Pancreas (tissue), 10 donors: ENCODE measurements at regions not wholly inside any gene's neighbourhood (a gene's known extent, or its start where the extent isn't known, plus 50 kb on each side); places are given as distances from the start of the nearest gene placed in this dataset.

Experiments used
- ATAC-seq, 4 donors: fragments of 200-7000 bp; cut with Tn5 transposase; one replicate each; pipeline versions ENCODE4 v1.8.0 to v1.9.1; 2020; ENCODE audit warnings: mild to moderate bottlenecking in 4 of 4, moderate library complexity in 4 of 4
- DNase-seq, 6 donors: peaks; one replicate each; pipeline ENCODE4 v3.0.0-alpha.2; 2020
- FAIRE-seq: peaks from 2 replicates; lab custom pipeline; 2012; peaks lifted over from hg19 to GRCh38; lab: Jason Lieb, UNC
- H3K27ac ChIP-seq, 4 donors: fragments of 200-600 bp; sonication (generic); 1 replicate in 3 of 4; 2 replicates in 1 of 4; pipeline versions ENCODE4 v1.5.0 to v1.8.0; 2020
- H3K27me3 ChIP-seq, 4 donors: fragments of 200-600 bp; one replicate each; pipeline ENCODE4 v1.8.0; 2021
- H3K36me3 ChIP-seq, 3 donors: fragments of 200-600 bp; sonication (generic) in 1 of 3; one replicate each; pipeline versions ENCODE4 v1.5.0 to v1.8.0; 2020 to 2021
- H3K4me1 ChIP-seq, 3 donors: fragments of 200-600 bp; one replicate each; pipeline ENCODE4 v1.8.0; 2021
- H3K4me3 ChIP-seq, 4 donors: fragments of 200-600 bp; sonication (generic) in 2 of 4; one replicate each; pipeline versions ENCODE4 v1.5.0 to v1.8.0; 2020 to 2021
- H3K9me3 ChIP-seq, 4 donors: fragments of 200-600 bp; one replicate each; pipeline ENCODE4 v1.8.0; 2021
- CTCF ChIP-seq, 4 donors: fragments of 200-600 bp; sonication (generic) in 3 of 4; IDR thresholded peaks; one replicate each; pipeline versions ENCODE4 v1.5.0 to v1.8.0; 2021; ENCODE audit warnings: antibody characterized with exemption in 4 of 4
- WGBS, 2 donors: extraction: QIAGEN DNeasy Blood & Tissue Kit; methylation state at CpG; one replicate each; pipeline ENCODE4 v1.1.7; 2013; 5-methylcytosine and 5-hydroxymethylcytosine counted together
- intact Hi-C, 3 donors: fragments of 100-400 bp; cut with DNase I; formaldehyde crosslinking; loops; one replicate each; pipeline versions ENCODE4 v1.11.1 to v1.14.2; 2022
- donor health status: healthy with polysubstance abuse.
- donor health status: DM: no; HTN: no; CAD: no; lungs with moderate emphysema.
- donor health status: DM: no; HTN: no; CAD: no.
- donor health status: control.
- donor health status: control.
- donor health status: Bipolar disorder and iron deficiency.
- donor health status: DM: yes; HTN: yes; CAD: no.
- donor health status: DM: no; HTN: no; CAD: no.
- donor health status: DM: no; HTN: no; CAD: no.
- donor health status: DM: yes; HTN: yes; CAD: no.

- Histone ChIP-seq H3K4me1 (no peaks in the 10 kb centered on the region), H3K27ac (no peak overlapping the region), H3K9me3 (no peaks in the 10 kb centered on the region), H3K4me3 (no peak overlapping the region), H3K36me3 (no peaks in the 10 kb centered on the region), H3K27me3 (no peaks in the 10 kb centered on the region)
- ATAC-seq, result no peak
- no peak for FAIRE-seq
- no peak for TF ChIP-seq CTCF (IDR thresholded peaks at IDR 0.05)
- no peak for DNase-seq
- intact Hi-C loops, result no loop called here
- WGBS, 2 donors, result 80 to 85% methylated on average over 2 of the region's 2 CpGs
Observed at GRCh38 chr12:97051341-97051740, 144.3 kb downstream of the NEDD1 start.

GRCh38 chr12:97061171-97061570 is 154.1 kb downstream of the NEDD1 start:
- DNase-seq (no peak), ATAC-seq (no peak), FAIRE-seq (no peak)
- Histone ChIP-seq H3K4me1 (no peaks in the 10 kb centered on the region), H3K36me3 (no peaks in the 10 kb centered on the region), H3K9me3 (no peaks in the 10 kb centered on the region), H3K27me3 (no peaks in the 10 kb centered on the region), H3K4me3 (no peak overlapping the region), H3K27ac (no peak overlapping the region)
- TF ChIP-seq CTCF (IDR thresholded peaks at IDR 0.05), result no peak
- 47 to 53% methylated on average over 3 of the region's 3 CpGs for WGBS, 2 donors
- intact Hi-C loops, result no loop called here

GRCh38 chr12:97063292-97063935 is 156.4 kb downstream of the NEDD1 start:
- intact Hi-C loops, result no loop called here
- FAIRE-seq (no peak), DNase-seq (no peak), ATAC-seq (no peak)
- WGBS, 2 donors, result 57 to 74% methylated on average over 1 of the region's 1 CpG
- Histone ChIP-seq H3K36me3 (no peaks in the 10 kb centered on the region), H3K4me1 (no peaks in the 10 kb centered on the region), H3K4me3 (no peak overlapping the region), H3K27ac (no peak overlapping the region), H3K27me3 (no peaks in the 10 kb centered on the region), H3K9me3 (no peaks in the 10 kb centered on the region)
- no peak for TF ChIP-seq CTCF (IDR thresholded peaks at IDR 0.05)

GRCh38 chr12:97075161-97075933 is 168.3 kb downstream of the NEDD1 start:
- 20% methylated on average over 6 of the region's 6 CpGs for WGBS, 2 donors
- intact Hi-C loops, result no loop called here
- DNase-seq (no peak), FAIRE-seq (no peak), ATAC-seq (peak in 3 of 4 donors; percentile 48 to 76 (median 75))
- H3K27ac ChIP-seq, result peak overlapping the region in 3 of 4 donors; percentile 1 to 52 (median 44)
- no peak for TF ChIP-seq CTCF (IDR thresholded peaks at IDR 0.05)
- H3K9me3 ChIP-seq, result no peaks in the 10 kb centered on the region
- H3K4me3 ChIP-seq, result no peak overlapping the region
- H3K27me3 ChIP-seq, result no peaks in the 10 kb centered on the region
- H3K36me3 ChIP-seq, result no peaks in the 10 kb centered on the region
- no peaks in the 10 kb centered on the region for H3K4me1 ChIP-seq
